GM12872 (cell line): ENCODE measurements at regions not wholly inside any gene's neighbourhood (a gene's known extent, or its start where the extent isn't known, plus 50 kb on each side); places are given as distances from the start of the nearest gene placed in this dataset.

Experiments
- CTCF ChIP-seq: IDR thresholded peaks from 3 replicates; pipeline ENCODE4 v1.5.1; 2011; ENCODE audit warnings: low read depth, mild to moderate bottlenecking, low read length, moderate library complexity; ENCODE audit not compliant: insufficient read depth

GRCh38 chr12:107494331-107494730 lies 191.3 kb upstream of the PWP1 start:
- TF ChIP-seq CTCF, result no peak

- TF ChIP-seq CTCF, result no peak
Measured at GRCh38 chr12:107495604-107496003, 190.0 kb upstream of the PWP1 start.

GRCh38 chr12:107497231-107497630 lies 188.4 kb upstream of the PWP1 start:
- no peak for TF ChIP-seq CTCF

- no peak for TF ChIP-seq CTCF
Measured at GRCh38 chr12:107500307-107500706, 185.3 kb upstream of the PWP1 start.

GRCh38 chr12:107501681-107502080 lies 183.9 kb upstream of the PWP1 start:
- TF ChIP-seq CTCF, result no peak

GRCh38 chr12:107503129-107503855 lies 182.3 kb upstream of the PWP1 start:
- no peak for TF ChIP-seq CTCF

GRCh38 chr12:107503887-107504885 lies 181.4 kb upstream of the PWP1 start:
- no peak for TF ChIP-seq CTCF
